Progenitor cell of endocrine pancreas (in vitro differentiated cells): ENCODE measurements at regions not wholly inside any gene's neighbourhood (a gene's known extent, or its start where the extent isn't known, plus 50 kb on each side); places are given as distances from the start of the nearest gene placed in this dataset.

Experiments used
- DNase-seq: peaks from one replicate; pipeline ENCODE4 v3.0.0; 2021; ENCODE audit warnings: low spot score; ENCODE audit not compliant: unreplicated experiment
- H3K27ac Mint-ChIP-seq: 2 replicates; pipeline ENCODE4 v1.8.0; 2021; ENCODE audit warnings: mild to moderate bottlenecking, moderate library complexity, mixed read lengths
- H3K27me3 Mint-ChIP-seq: 2 replicates; pipeline ENCODE4 v1.8.0; 2021; ENCODE audit warnings: mixed read lengths
- H3K36me3 Mint-ChIP-seq: 2 replicates; pipeline ENCODE4 v1.8.0; 2022; ENCODE audit warnings: mixed read lengths; ENCODE audit not compliant: insufficient read depth
- H3K4me1 Mint-ChIP-seq: 2 replicates; pipeline ENCODE4 v1.8.0; 2021; ENCODE audit warnings: low read depth, mixed read lengths
- H3K4me3 Mint-ChIP-seq: 2 replicates; pipeline ENCODE4 v1.8.0; 2021; ENCODE audit warnings: low read depth, mild to moderate bottlenecking, moderate library complexity, mixed read lengths
- H3K9me3 Mint-ChIP-seq: 2 replicates; pipeline ENCODE4 v1.8.0; 2021; ENCODE audit warnings: low read depth, mixed read lengths
- CTCF ChIP-seq: fragments of 200-600 bp; sonication (generic); IDR thresholded peaks from one replicate; pipeline ENCODE4 v1.5.0; 2021; ENCODE audit warnings: antibody characterized with exemption, mild to moderate bottlenecking; ENCODE audit not compliant: unreplicated experiment

- Mint-ChIP-seq H3K4me1 (no peaks in the 10 kb centered on the region), H3K27ac (no peak overlapping the region), H3K27me3 (peaks cover 20% of the 10 kb centered on the region), H3K4me3 (no peak overlapping the region), H3K36me3 (no peaks in the 10 kb centered on the region), H3K9me3 (peaks cover 3% of the 10 kb centered on the region)
- TF ChIP-seq CTCF = no peak
- DNase-seq = no peak
These were observed 133.2 kb upstream of the JAG1 start for GRCh38 chr20:10807013-10807412.

- Mint-ChIP-seq H3K27me3 (peaks cover 14% of the 10 kb centered on the region), H3K4me3 (no peak overlapping the region), H3K4me1 (no peaks in the 10 kb centered on the region), H3K9me3 (peaks cover 3% of the 10 kb centered on the region), H3K36me3 (no peaks in the 10 kb centered on the region), H3K27ac (no peak overlapping the region)
- TF ChIP-seq CTCF = no peak
- no peak for DNase-seq
These were observed 139.0 kb upstream of the JAG1 start for GRCh38 chr20:10812759-10813327.

- Mint-ChIP-seq H3K36me3 (no peaks in the 10 kb centered on the region), H3K27me3 (no peaks in the 10 kb centered on the region), H3K4me3 (no peak overlapping the region), H3K27ac (no peak overlapping the region), H3K9me3 (peaks cover 11% of the 10 kb centered on the region), H3K4me1 (peaks cover 3% of the 10 kb centered on the region)
- no peak for TF ChIP-seq CTCF
- no peak for DNase-seq
These were observed 149.8 kb upstream of the JAG1 start for GRCh38 chr20:10823585-10823984.

GRCh38 chr20:10824750-10825500 is 151.1 kb upstream of the JAG1 start:
- Mint-ChIP-seq H3K27ac (no peak overlapping the region), H3K4me3 (no peak overlapping the region), H3K4me1 (no peaks in the 10 kb centered on the region), H3K27me3 (no peaks in the 10 kb centered on the region), H3K9me3 (peaks cover 6% of the 10 kb centered on the region), H3K36me3 (no peaks in the 10 kb centered on the region)
- no peak for TF ChIP-seq CTCF
- DNase-seq = no peak

- Mint-ChIP-seq H3K4me1 (no peaks in the 10 kb centered on the region), H3K27me3 (no peaks in the 10 kb centered on the region), H3K27ac (no peak overlapping the region), H3K4me3 (no peak overlapping the region), H3K9me3 (peaks cover under 1% of the 10 kb centered on the region), H3K36me3 (no peaks in the 10 kb centered on the region)
- no peak for DNase-seq
- TF ChIP-seq CTCF = no peak
These were observed 152.3 kb upstream of the JAG1 start for GRCh38 chr20:10826111-10826510.
